ENCODE measurements at regions not wholly inside any gene's neighbourhood (a gene's known extent, or its start where the extent isn't known, plus 50 kb on each side); places are given as distances from the start of the nearest gene placed in this dataset.
"Not testable (repeated sequence)": the region's sequence is repeated elsewhere in the genome, so short reads cannot be mapped to it uniquely, and the experiment has no call there.

GRCh38 chr6:119929121-119929520, 579.6 kb upstream of the MAN1A1 start:
- Mint-ChIP-seq H3K27me3 (ENCODE audit: low read depth) (peaks cover 1% of the 10 kb centered on the region; the same call in 1 of the 2 replicates), H3K9me3 (peaks cover 14 to 16% of the 10 kb centered on the region in 2 experiments; a peak in 4 of 5 replicates), H3K36me3 (ENCODE audit: insufficient read depth in 1 of 3, low read depth in 3 of 3) (peaks cover 5 to 17% (median 10%) of the 10 kb centered on the region in 3 experiments; a peak in 6 of 7 replicates), H3K27ac (no peak overlapping the region), H3K4me1 (no peaks in the 10 kb centered on the region), H3K4me3 (no peak overlapping the region)
- no peak overlapping the region for H3T11ph ChIP-seq (ENCODE audit: low read length)
- no peak for DNase-seq
- no CpG with 5 or more reads among the region's 2 CpGs for WGBS (ENCODE audit: extremely low coverage, insufficient read length, low lambda C conversion rate)
- no peak overlapping the region for H2BK5ac ChIP-seq (ENCODE audit: insufficient read length, low read length)
- H3K23ac ChIP-seq (ENCODE audit: insufficient read length, low read depth, low read length) = no peak overlapping the region
- no peak overlapping the region for H3K27ac ChIP-seq (ENCODE audit: insufficient read length, low read depth, low read length)
- H3K56ac ChIP-seq (ENCODE audit: insufficient read length, low read depth, low read length) = no peak overlapping the region
- no peak overlapping the region for H2BK12ac ChIP-seq (ENCODE audit: insufficient read length, low read depth, low read length)
- no peaks in the 10 kb centered on the region for H3K23me2 ChIP-seq (ENCODE audit: insufficient read length, low read depth, low read length, poor library complexity, severe bottlenecking)
- H2AK5ac ChIP-seq (ENCODE audit: insufficient read length, low read length) = no peak overlapping the region
- no peak overlapping the region for H2BK15ac ChIP-seq (ENCODE audit: low read depth, low read length)
- no peaks in the 10 kb centered on the region for H3K9me3 ChIP-seq (ENCODE audit: control insufficient read depth, low read depth, low read length)
- H4K8ac ChIP-seq (replicated peaks; ENCODE audit: insufficient read length, low read depth, low read length) = no peak overlapping the region
- no peak overlapping the region for H3K9ac ChIP-seq (ENCODE audit: extremely low read depth, insufficient read length, low read length)
- no peak overlapping the region for H2AFZ ChIP-seq (ENCODE audit: low read length)
- H3K4me2 ChIP-seq (ENCODE audit: insufficient read depth, insufficient read length, low read length) = no peak overlapping the region
- no peaks in the 10 kb centered on the region for H3K27me3 ChIP-seq (ENCODE audit: insufficient read depth, low read length)
- no peak for TF ChIP-seq CTCF (conservative IDR thresholded peaks at IDR 0.05)
- H4K91ac ChIP-seq (ENCODE audit: insufficient read length, low read depth, low read length) = no peak overlapping the region
- no peak overlapping the region for H2BK120ac ChIP-seq (ENCODE audit: low read depth, low read length, poor library complexity, severe bottlenecking)
- H2BK20ac ChIP-seq (ENCODE audit: low read depth, low read length, poor library complexity, severe bottlenecking) = no peak overlapping the region
- H3K18ac ChIP-seq (ENCODE audit: insufficient read length, low read depth, low read length) = no peak overlapping the region
- no peaks in the 10 kb centered on the region for H4K20me1 ChIP-seq (ENCODE audit: control insufficient read depth, insufficient read depth, insufficient read length)
- H3K4me1 ChIP-seq (ENCODE audit: insufficient read depth, low read length) = no peaks in the 10 kb centered on the region
- H4K5ac ChIP-seq (ENCODE audit: insufficient read length, low read depth, low read length) = no peak overlapping the region
- H3K79me1 ChIP-seq (ENCODE audit: insufficient read depth, low read depth, low read length, poor library complexity, severe bottlenecking) = no peaks in the 10 kb centered on the region
- no peaks in the 10 kb centered on the region for H3K79me2 ChIP-seq (ENCODE audit: insufficient read depth, low read length)
- no peak overlapping the region for H3K14ac ChIP-seq (ENCODE audit: insufficient read depth, low read length)
- H3K4ac ChIP-seq (ENCODE audit: low read depth, low read length) = no peak overlapping the region

DNA sequence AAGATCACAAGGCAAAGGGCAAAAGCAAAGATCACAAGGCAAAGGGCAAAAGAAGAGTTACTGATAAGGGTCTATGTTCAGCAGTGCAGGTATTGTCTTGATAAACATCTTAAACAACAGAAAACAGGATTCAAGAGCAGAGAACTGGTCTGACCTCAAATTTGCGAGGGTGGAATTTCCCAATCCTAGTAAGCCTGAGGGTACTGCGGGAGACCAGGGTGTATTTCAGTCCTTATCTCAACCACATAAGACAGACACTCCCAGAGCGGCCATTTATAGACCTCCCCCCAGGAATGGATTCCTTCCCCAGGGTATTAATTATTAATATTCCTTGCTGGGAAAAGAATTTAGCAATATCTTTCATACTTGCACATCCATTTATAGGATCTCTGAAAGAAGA, 575.3 kb upstream of the MAN1A1 start:
- DNase-seq; H3K23ac ChIP-seq (ENCODE audit: insufficient read length, low read depth, low read length); H3K18ac ChIP-seq (ENCODE audit: insufficient read length, low read depth, low read length); H3K56ac ChIP-seq (ENCODE audit: insufficient read length, low read depth, low read length); H3K4me3 Mint-ChIP-seq; H3K79me1 ChIP-seq (ENCODE audit: insufficient read depth, low read depth, low read length, poor library complexity, severe bottlenecking); H4K5ac ChIP-seq (ENCODE audit: insufficient read length, low read depth, low read length); H3K27me3 ChIP-seq (ENCODE audit: insufficient read depth, low read length); H2BK20ac ChIP-seq (ENCODE audit: low read depth, low read length, poor library complexity, severe bottlenecking); H3K4me2 ChIP-seq (ENCODE audit: insufficient read depth, insufficient read length, low read length); H3K9me3 ChIP-seq (ENCODE audit: control insufficient read depth, low read depth, low read length); H2BK5ac ChIP-seq (ENCODE audit: insufficient read length, low read length); H4K91ac ChIP-seq (ENCODE audit: insufficient read length, low read depth, low read length); H3K4me1 Mint-ChIP-seq; H3K4me1 ChIP-seq (ENCODE audit: insufficient read depth, low read length); H3K14ac ChIP-seq (ENCODE audit: insufficient read depth, low read length); H2BK12ac ChIP-seq (ENCODE audit: insufficient read length, low read depth, low read length); H3K27me3 Mint-ChIP-seq (ENCODE audit: low read depth); H3K9ac ChIP-seq (ENCODE audit: extremely low read depth, insufficient read length, low read length); H3K27ac Mint-ChIP-seq; H2BK15ac ChIP-seq (ENCODE audit: low read depth, low read length); H3T11ph ChIP-seq (ENCODE audit: low read length); H2BK120ac ChIP-seq (ENCODE audit: low read depth, low read length, poor library complexity, severe bottlenecking); H4K20me1 ChIP-seq (ENCODE audit: control insufficient read depth, insufficient read depth, insufficient read length); H2AFZ ChIP-seq (ENCODE audit: low read length); H3K79me2 ChIP-seq (ENCODE audit: insufficient read depth, low read length); H3K23me2 ChIP-seq (ENCODE audit: insufficient read length, low read depth, low read length, poor library complexity, severe bottlenecking); H3K27ac ChIP-seq (ENCODE audit: insufficient read length, low read depth, low read length); H3K4ac ChIP-seq (ENCODE audit: low read depth, low read length); H2AK5ac ChIP-seq (ENCODE audit: insufficient read length, low read length); H4K8ac ChIP-seq (replicated peaks; ENCODE audit: insufficient read length, low read depth, low read length): not testable (repeated sequence)
- Mint-ChIP-seq H3K36me3 (ENCODE audit: insufficient read depth in 1 of 3, low read depth in 3 of 3) (peaks cover 7 to 48% (median 14%) of the 10 kb centered on the region in 3 experiments), H3K9me3 (peaks cover 36 to 48% of the 10 kb centered on the region in 2 experiments)
- WGBS (ENCODE audit: extremely low coverage, insufficient read length, low lambda C conversion rate) = no CpG with 5 or more reads among the region's 3 CpGs

Data from H9 (cell line).